ENCODE measurements at regions not wholly inside any gene's neighbourhood (a gene's known extent, or its start where the extent isn't known, plus 50 kb on each side); places are given as distances from the start of the nearest gene placed in this dataset.

DNA sequence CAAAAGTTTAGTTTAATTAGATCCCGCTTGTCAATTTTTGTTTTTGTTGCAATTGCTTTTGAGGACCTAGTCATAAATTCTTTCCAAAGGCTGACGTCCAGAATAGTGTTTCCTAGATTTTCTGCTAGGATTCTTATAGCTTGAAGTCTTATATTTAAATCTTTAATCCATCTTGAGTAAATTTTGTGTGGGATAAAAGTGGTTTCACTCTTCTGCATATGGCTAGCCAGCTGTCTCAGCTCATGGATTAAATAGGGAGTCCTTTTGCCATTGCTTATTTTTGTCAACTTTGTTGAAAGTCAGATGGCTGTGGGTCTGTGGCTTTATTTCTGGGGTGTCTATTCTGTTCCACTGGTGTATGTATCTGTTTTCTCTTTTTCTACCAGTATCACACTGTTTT is 801.3 kb upstream of the ADGRL4 start:
- H3K36me3 Mint-ChIP-seq (ENCODE audit: low read depth) = peaks cover 3% of the 10 kb centered on the region
- peaks cover 9% of the 10 kb centered on the region for H3K9me3 Mint-ChIP-seq
- H3K4me1 Mint-ChIP-seq = peaks cover 14% of the 10 kb centered on the region
- TF ChIP-seq, protein P1, sequence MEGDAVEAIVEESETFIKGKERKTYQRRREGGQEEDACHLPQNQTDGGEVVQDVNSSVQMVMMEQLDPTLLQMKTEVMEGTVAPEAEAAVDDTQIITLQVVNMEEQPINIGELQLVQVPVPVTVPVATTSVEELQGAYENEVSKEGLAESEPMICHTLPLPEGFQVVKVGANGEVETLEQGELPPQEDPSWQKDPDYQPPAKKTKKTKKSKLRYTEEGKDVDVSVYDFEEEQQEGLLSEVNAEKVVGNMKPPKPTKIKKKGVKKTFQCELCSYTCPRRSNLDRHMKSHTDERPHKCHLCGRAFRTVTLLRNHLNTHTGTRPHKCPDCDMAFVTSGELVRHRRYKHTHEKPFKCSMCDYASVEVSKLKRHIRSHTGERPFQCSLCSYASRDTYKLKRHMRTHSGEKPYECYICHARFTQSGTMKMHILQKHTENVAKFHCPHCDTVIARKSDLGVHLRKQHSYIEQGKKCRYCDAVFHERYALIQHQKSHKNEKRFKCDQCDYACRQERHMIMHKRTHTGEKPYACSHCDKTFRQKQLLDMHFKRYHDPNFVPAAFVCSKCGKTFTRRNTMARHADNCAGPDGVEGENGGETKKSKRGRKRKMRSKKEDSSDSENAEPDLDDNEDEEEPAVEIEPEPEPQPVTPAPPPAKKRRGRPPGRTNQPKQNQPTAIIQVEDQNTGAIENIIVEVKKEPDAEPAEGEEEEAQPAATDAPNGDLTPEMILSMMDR (conservative IDR thresholded peaks at IDR 0.05) = no peak
- no peak for DNase-seq (ENCODE audit: low read depth, low spot score)
- no peak overlapping the region for H3K4me3 Mint-ChIP-seq
- no peak overlapping the region for H3K27ac Mint-ChIP-seq (ENCODE audit: unreplicated experiment)
- no peaks in the 10 kb centered on the region for H3K27me3 Mint-ChIP-seq (ENCODE audit: low read depth)

DNA sequence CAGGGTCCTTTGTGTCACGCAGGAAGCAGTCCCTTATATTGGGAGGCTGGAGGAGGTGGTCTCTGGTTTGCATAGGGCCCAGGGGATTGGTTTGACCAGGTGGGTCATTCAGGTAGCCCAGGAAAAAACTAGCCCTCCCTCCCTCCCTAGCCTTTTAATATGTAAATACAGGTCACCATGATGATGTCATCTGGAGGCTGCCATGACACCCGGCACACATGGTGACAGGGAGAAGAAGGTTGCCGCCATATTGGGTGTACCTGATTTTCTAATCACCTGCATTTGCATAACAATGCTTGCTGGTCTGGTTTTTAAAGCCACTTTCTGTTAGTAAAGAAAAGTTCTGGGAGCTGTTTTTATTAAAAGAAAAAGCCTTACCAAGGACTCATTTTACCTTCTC is 791.0 kb upstream of the ADGRL4 start:
- TF ChIP-seq, protein P1 (conservative IDR thresholded peaks at IDR 0.05) = no peak
- Mint-ChIP-seq H3K9me3 (peaks cover 8% of the 10 kb centered on the region), H3K4me1 (no peaks in the 10 kb centered on the region), H3K27ac (ENCODE audit: unreplicated experiment) (no peak overlapping the region), H3K4me3 (no peak overlapping the region), H3K36me3 (ENCODE audit: low read depth) (peaks cover 8% of the 10 kb centered on the region), H3K27me3 (ENCODE audit: low read depth) (no peaks in the 10 kb centered on the region)
- DNase-seq (ENCODE audit: low read depth, low spot score) = no peak

DNA sequence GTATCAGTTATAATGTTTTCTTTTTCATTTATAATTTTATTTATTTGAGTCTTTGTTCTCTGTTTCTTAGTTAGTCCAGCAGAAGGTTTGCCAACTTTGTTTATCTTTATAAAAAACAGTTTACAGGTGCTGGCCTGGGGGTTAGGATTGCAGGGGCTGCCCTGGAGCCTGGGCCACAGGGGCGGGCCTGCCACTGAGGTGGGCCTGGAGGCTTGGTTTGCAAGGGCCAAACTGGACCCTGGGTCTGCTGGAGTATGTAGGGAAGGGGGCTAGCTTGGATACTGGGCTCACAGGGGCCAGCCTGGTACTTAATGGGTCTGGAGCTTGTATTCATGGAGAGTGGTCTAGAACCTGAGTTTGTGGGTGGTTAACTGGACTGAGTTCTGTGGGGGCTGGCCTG is 789.9 kb upstream of the ADGRL4 start:
- H3K9me3 Mint-ChIP-seq = peaks cover 10% of the 10 kb centered on the region
- no peak overlapping the region for H3K4me3 Mint-ChIP-seq
- H3K36me3 Mint-ChIP-seq (ENCODE audit: low read depth) = peaks cover 8% of the 10 kb centered on the region

DNA sequence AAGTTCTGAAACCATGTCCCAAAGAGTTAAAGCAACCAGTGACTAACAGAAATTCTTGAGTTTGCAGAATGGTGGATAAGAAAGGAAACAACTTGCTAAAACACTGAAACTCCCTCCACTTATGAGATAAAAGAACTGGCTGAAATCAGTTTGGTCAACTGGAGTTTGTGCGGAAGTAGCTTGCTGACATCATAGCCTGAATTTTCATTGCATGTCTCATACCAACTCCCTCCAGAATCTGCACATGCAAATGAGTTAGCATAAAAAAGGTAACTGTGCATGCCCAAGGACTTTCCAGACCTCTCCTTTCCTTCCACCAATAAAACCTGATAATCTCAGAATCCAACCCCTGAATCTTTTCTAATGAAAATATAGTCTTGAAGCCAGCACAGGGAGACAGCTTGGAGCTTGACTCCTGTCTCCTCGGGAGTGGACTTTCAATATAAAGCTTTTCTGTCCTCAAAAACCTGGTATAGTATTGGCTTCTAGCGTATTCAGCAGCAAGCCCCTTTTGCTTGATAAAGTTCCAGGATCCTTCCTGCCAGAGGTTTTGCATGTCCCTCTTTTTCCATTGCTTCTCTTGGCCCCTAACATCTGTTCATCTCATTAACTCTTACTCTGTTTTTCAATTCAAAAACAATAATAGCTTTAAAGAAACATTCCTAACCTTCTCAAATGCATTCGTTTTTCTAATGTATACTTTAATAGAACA is 785.8 kb upstream of the ADGRL4 start:
- Mint-ChIP-seq H3K27me3 (ENCODE audit: low read depth) (no peaks in the 10 kb centered on the region), H3K9me3 (peaks cover 12% of the 10 kb centered on the region), H3K4me3 (no peak overlapping the region), H3K36me3 (ENCODE audit: low read depth) (peaks cover 11% of the 10 kb centered on the region), H3K27ac (ENCODE audit: unreplicated experiment) (no peak overlapping the region), H3K4me1 (no peaks in the 10 kb centered on the region)
- no peak for DNase-seq (ENCODE audit: low read depth, low spot score)
- TF ChIP-seq, protein P1 (conservative IDR thresholded peaks at IDR 0.05) = no peak

More for the DNA sequence above, 789.9 kb upstream of the ADGRL4 start:
- no peak overlapping the region for H3K27ac Mint-ChIP-seq (ENCODE audit: unreplicated experiment)
- TF ChIP-seq, protein P1 (conservative IDR thresholded peaks at IDR 0.05) = no peak
- no peaks in the 10 kb centered on the region for H3K4me1 Mint-ChIP-seq
- DNase-seq (ENCODE audit: low read depth, low spot score) = no peak
- H3K27me3 Mint-ChIP-seq (ENCODE audit: low read depth) = no peaks in the 10 kb centered on the region

DNA sequence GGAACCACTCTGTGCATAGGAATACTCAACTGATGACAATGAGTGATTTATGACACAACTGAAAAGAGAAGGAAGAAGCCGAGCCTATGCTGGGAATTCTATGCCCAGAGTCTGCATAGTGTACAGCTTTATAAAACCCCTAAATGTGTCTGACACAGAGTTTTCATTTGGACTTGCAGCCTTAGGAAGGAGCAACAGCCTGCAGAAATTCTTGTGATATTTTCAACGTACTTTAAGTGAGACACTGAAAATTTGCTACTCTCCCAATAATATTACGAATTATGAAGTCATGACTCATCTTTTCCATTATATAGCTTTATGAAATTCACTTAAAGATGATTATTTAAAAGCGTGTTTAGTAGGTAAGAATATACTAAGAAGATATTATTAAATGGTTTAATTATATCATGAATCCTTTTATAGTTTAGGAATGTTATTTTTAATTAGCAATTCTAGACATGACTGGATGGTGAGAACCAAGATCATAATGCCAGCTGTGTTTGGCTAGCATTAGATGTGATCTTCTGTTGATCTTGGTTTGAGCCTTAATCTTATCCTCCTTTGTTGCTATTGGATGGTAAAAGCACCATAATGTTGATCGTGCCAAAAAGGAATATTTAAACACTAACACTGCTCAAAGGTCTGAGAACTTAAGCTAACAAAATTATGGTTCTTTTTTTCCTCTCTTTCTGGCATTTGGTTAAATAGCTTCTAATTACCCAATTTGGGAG is 785.1 kb upstream of the ADGRL4 start:
- Mint-ChIP-seq H3K27me3 (ENCODE audit: low read depth) (no peaks in the 10 kb centered on the region), H3K27ac (ENCODE audit: unreplicated experiment) (no peak overlapping the region), H3K4me3 (no peak overlapping the region), H3K9me3 (peaks cover 12% of the 10 kb centered on the region), H3K4me1 (peaks cover under 1% of the 10 kb centered on the region), H3K36me3 (ENCODE audit: low read depth) (peaks cover 11% of the 10 kb centered on the region)
- DNase-seq (ENCODE audit: low read depth, low spot score) = no peak
- TF ChIP-seq, protein P1 (conservative IDR thresholded peaks at IDR 0.05) = no peak
